A549 (cell line): ENCODE measurements at regions not wholly inside any gene's neighbourhood (a gene's known extent, or its start where the extent isn't known, plus 50 kb on each side); places are given as distances from the start of the nearest gene placed in this dataset.

Source experiments
- ATAC-seq, 2 experiments: fragments of 200-7000 bp in 1 of 2; fragments of >200 bp in 1 of 2; cut with Nextera tagmentation in 1 of 2; cut with Tn5 transposase in 1 of 2; 3 replicates each; pipeline versions ENCODE4 v1.8.0 to v1.9.1; 2018 to 2020; ENCODE audit warnings: mild to moderate bottlenecking in 1 of 2, moderate library complexity in 1 of 2
- CTCF ChIA-PET: fragments of 300-600 bp; sonication (Branson Sonifier 250); formaldehyde crosslinking; extraction: SDS; loops from one replicate; lab custom pipeline; 2021; ENCODE audit warnings: antibody characterized with exemption, inconsistent platforms; lab: Yijun Ruan, JAX
- POLR2A ChIA-PET: fragments of 350-600 bp; formaldehyde crosslinking; extraction: SDS; loops from one replicate; lab custom pipeline; 2021; ENCODE audit warnings: antibody characterized with exemption, inconsistent platforms; lab: Yijun Ruan, JAX
- DNase-seq, 2 experiments: peaks; one replicate each; pipeline versions ENCODE4 v3.0.0 to v3.0.0-alpha.2; 2011 to 2016; ENCODE audit warnings: low read depth in 1 of 2, low spot score in 1 of 2
- FAIRE-seq: peaks from 2 replicates; lab custom pipeline; 2011; peaks lifted over from hg19 to GRCh38; lab: Jason Lieb, UNC
- H3K27ac ChIP-seq, 2 experiments: fragments of >200 bp; sonication (Bioruptor Twin); formaldehyde crosslinking; 3 replicates each; pipeline ENCODE4 v1.5.1; 2016 to 2017
- H3K4me1 ChIP-seq: fragments of >200 bp; sonication (Bioruptor Twin); formaldehyde crosslinking; 3 replicates; pipeline ENCODE4 v1.6.1; 2016
- H3K4me2 ChIP-seq: fragments of >200 bp; sonication (Bioruptor Twin); formaldehyde crosslinking; 3 replicates; pipeline ENCODE4 v1.6.1; 2016
- H3K4me3 ChIP-seq: fragments of >200 bp; sonication (Bioruptor Twin); formaldehyde crosslinking; 3 replicates; pipeline ENCODE4 v1.5.1; 2016
- H3K9me3 ChIP-seq: fragments of >200 bp; sonication (Bioruptor Twin); formaldehyde crosslinking; 3 replicates; pipeline ENCODE4 v1.6.1; 2016
- BCL3 ChIP-seq: fragments of >200 bp; sonication (Bioruptor Twin); formaldehyde crosslinking; IDR thresholded peaks from 3 replicates; pipeline ENCODE4 v1.6.1; 2016
- CBX2 ChIP-seq: fragments of 200-600 bp; sonication (generic); IDR thresholded peaks from 2 replicates; pipeline ENCODE4 v1.6.1; 2016; ENCODE audit warnings: low read depth, mild to moderate bottlenecking, borderline replicate concordance
- CEBPB ChIP-seq, 2 experiments: fragments of >200 bp in 1 of 2; sonication (Bioruptor Twin) in 1 of 2; formaldehyde crosslinking in 1 of 2; IDR thresholded peaks; 2 replicates each; pipeline ENCODE4 v1.6.1; 2012 to 2016
- CHD2 ChIP-seq: fragments of 150-350 bp; IDR thresholded peaks from 2 replicates; pipeline ENCODE4 v1.6.1; 2014; ENCODE audit warnings: low read length; ENCODE audit not compliant: partially characterized antibody
- CHD4 ChIP-seq: fragments of 200-600 bp; sonication (generic); IDR thresholded peaks from 2 replicates; pipeline ENCODE4 v1.6.1; 2016; ENCODE audit warnings: antibody characterized with exemption, mild to moderate bottlenecking, borderline replicate concordance
- E2F6 ChIP-seq: IDR thresholded peaks from 2 replicates; pipeline ENCODE4 v1.6.1; 2012; ENCODE audit warnings: low read depth, borderline replicate concordance
- EHMT2 ChIP-seq: fragments of 200-600 bp; sonication (generic); IDR thresholded peaks from 2 replicates; pipeline ENCODE4 v1.6.1; 2016; ENCODE audit warnings: antibody characterized with exemption, low read depth, mild to moderate bottlenecking, moderate library complexity
- ELK1 ChIP-seq: fragments of 150-350 bp; IDR thresholded peaks from 2 replicates; pipeline ENCODE4 v1.6.1; 2014; ENCODE audit warnings: low read depth, mild to moderate bottlenecking, low read length
- EP300 ChIP-seq, 2 experiments: fragments of >200 bp; sonication (Bioruptor Twin); formaldehyde crosslinking; IDR thresholded peaks; 2 replicates in 1 of 2; 3 replicates in 1 of 2; pipeline ENCODE4 v1.6.1; 2016 to 2017
- ESRRA ChIP-seq: fragments of 150-350 bp; IDR thresholded peaks from 2 replicates; pipeline ENCODE4 v1.6.1; 2014; ENCODE audit warnings: mild to moderate bottlenecking, low read length, borderline replicate concordance
- FOSL2 ChIP-seq, 2 experiments: fragments of 450-650 bp in 1 of 2; fragments of >200 bp in 1 of 2; sonication (Bioruptor Twin) in 1 of 2; formaldehyde crosslinking; IDR thresholded peaks; 2 replicates each; pipeline versions ENCODE4 v1.5.0 to v1.6.1; 2016 to 2020; ENCODE audit warnings: mild to moderate bottlenecking in 1 of 2, moderate library complexity in 1 of 2
- FOXS1 ChIP-seq: fragments of 250-450 bp; sonication (Bioruptor Pico); IDR thresholded peaks from 2 replicates; pipeline ENCODE4 v1.5.0; 2020; ENCODE audit warnings: mild to moderate bottlenecking, moderate library complexity
- GATA3 ChIP-seq: IDR thresholded peaks from 2 replicates; pipeline ENCODE4 v1.6.1; 2012; ENCODE audit warnings: borderline replicate concordance
- HEYL ChIP-seq: fragments of 250-450 bp; sonication (Bioruptor Pico); IDR thresholded peaks from 2 replicates; pipeline ENCODE4 v1.8.0; 2021; ENCODE audit warnings: mild to moderate bottlenecking, moderate library complexity
- HOXB13 ChIP-seq: fragments of 250-450 bp; sonication (Bioruptor Pico); IDR thresholded peaks from 2 replicates; pipeline ENCODE4 v1.5.0; 2020; ENCODE audit warnings: low read depth, mild to moderate bottlenecking, moderate library complexity
- HOXB5 ChIP-seq: fragments of 250-450 bp; sonication (Bioruptor Pico); IDR thresholded peaks from 2 replicates; pipeline ENCODE4 v1.5.0; 2020; ENCODE audit warnings: mild to moderate bottlenecking, moderate library complexity
- JUN ChIP-seq, 2 experiments: fragments of >200 bp; sonication (Bioruptor Twin); formaldehyde crosslinking; IDR thresholded peaks; 2 replicates in 1 of 2; 3 replicates in 1 of 2; pipeline ENCODE4 v1.6.1; 2016 to 2017
- MAX ChIP-seq: IDR thresholded peaks from 2 replicates; pipeline ENCODE4 v1.6.1; 2012
- MAZ ChIP-seq: fragments of 150-350 bp; IDR thresholded peaks from 2 replicates; pipeline ENCODE4 v1.6.1; 2014; ENCODE audit warnings: antibody characterized with exemption, low read depth, low read length, borderline replicate concordance
- NPAS2 ChIP-seq: fragments of 250-450 bp; sonication (Bioruptor Pico); IDR thresholded peaks from 2 replicates; pipeline ENCODE4 v1.8.0; 2022; ENCODE audit warnings: mild to moderate bottlenecking, moderate library complexity, borderline replicate concordance
- NR3C1 ChIP-seq: fragments of >200 bp; sonication (Bioruptor Twin); formaldehyde crosslinking; IDR thresholded peaks from 3 replicates; pipeline ENCODE4 v1.6.1; 2017
- PHF8 ChIP-seq: fragments of 200-600 bp; sonication (generic); IDR thresholded peaks from 2 replicates; pipeline ENCODE4 v1.6.1; 2016; ENCODE audit warnings: low read depth, mild to moderate bottlenecking, antibody characterized with exemption, moderate library complexity, borderline replicate concordance
- POLR2A ChIP-seq: IDR thresholded peaks from 2 replicates; pipeline ENCODE4 v1.6.1; 2012; ENCODE audit warnings: mild to moderate bottlenecking, low read length
- POLR2AphosphoS2 ChIP-seq: conservative IDR thresholded peaks from 2 replicates; pipeline ENCODE4 v1.6.1; 2012; ENCODE audit warnings: low read length, improper control_type of control experiment, inconsistent platforms
- RAD21 ChIP-seq, 2 experiments: fragments of >200 bp in 1 of 2; sonication (Bioruptor Twin) in 1 of 2; formaldehyde crosslinking in 1 of 2; IDR thresholded peaks in 1 of 2; conservative IDR thresholded peaks in 1 of 2; 2 replicates in 1 of 2; 3 replicates in 1 of 2; pipeline ENCODE4 v1.6.1; 2012 to 2018; ENCODE audit warnings: inconsistent platforms in 1 of 2
- RARB ChIP-seq: fragments of 250-450 bp; sonication (Bioruptor Pico); IDR thresholded peaks from 2 replicates; pipeline ENCODE4 v1.8.0; 2021; ENCODE audit warnings: mild to moderate bottlenecking, moderate library complexity
- RCOR1 ChIP-seq: fragments of 150-350 bp; IDR thresholded peaks from 2 replicates; pipeline ENCODE4 v1.6.1; 2014; ENCODE audit warnings: antibody characterized with exemption, low read length, low read depth
- RNF2 ChIP-seq: fragments of 200-600 bp; sonication (generic); IDR thresholded peaks from 2 replicates; pipeline ENCODE4 v1.6.1; 2016; ENCODE audit warnings: low read depth, mild to moderate bottlenecking, antibody characterized with exemption, moderate library complexity, borderline replicate concordance
- SREBF2 ChIP-seq: fragments of 450-650 bp; IDR thresholded peaks from 2 replicates; pipeline ENCODE4 v1.6.1; 2014; ENCODE audit warnings: mild to moderate bottlenecking, moderate library complexity
- TP53 ChIP-seq: fragments of 250-450 bp; sonication (Bioruptor Pico); IDR thresholded peaks from 2 replicates; pipeline ENCODE4 v1.5.0; 2021; ENCODE audit warnings: mild to moderate bottlenecking, moderate library complexity
- USF2 ChIP-seq: fragments of 450-650 bp; IDR thresholded peaks from 2 replicates; pipeline ENCODE4 v1.6.1; 2014; ENCODE audit warnings: antibody characterized with exemption
- ZC3H11A ChIP-seq: fragments of 450-650 bp; IDR thresholded peaks from 2 replicates; pipeline ENCODE4 v1.6.1; 2014; ENCODE audit warnings: antibody characterized with exemption, mild to moderate bottlenecking
- ZNF302 ChIP-seq: fragments of 250-450 bp; sonication (Bioruptor Pico); IDR thresholded peaks from 2 replicates; pipeline ENCODE4 v1.9.0; 2021; ENCODE audit warnings: inconsistent platforms, mild to moderate bottlenecking, moderate library complexity
- ZSCAN20 ChIP-seq: fragments of 250-450 bp; sonication (Bioruptor Pico); IDR thresholded peaks from 2 replicates; pipeline ENCODE4 v1.8.0; 2022; ENCODE audit warnings: mild to moderate bottlenecking, moderate library complexity
- WGBS: methylation state at CpG from one replicate; pipeline ENCODE4 v1.1.6; 2017; ENCODE audit errors: missing lambda C conversion rate; 5-methylcytosine and 5-hydroxymethylcytosine counted together

GRCh38 chr20:11454966-11455799, 462.5 kb upstream of the BTBD3 start (continued):
- TF ChIP-seq USF2, result no peak
- TF ChIP-seq GATA3, result peak; percentile 84; the same call in 1 of the 2 replicates
- TF ChIP-seq POLR2AphosphoS2, result no peak
- no peak for TF ChIP-seq MAZ
- TF ChIP-seq EP300 (IDR thresholded peaks at IDR 0.05), result peak; percentile 44 to 45; a peak in 3 of 5 replicates
- TF ChIP-seq JUN (IDR thresholded peaks at IDR 0.05), result no peak; a peak in 2 of 5 replicates
- TF ChIP-seq SREBF2, result no peak
- TF ChIP-seq FOXS1 (CRISPR knock-in tag), result no peak
- TF ChIP-seq POLR2A, result no peak
- no peak for TF ChIP-seq RCOR1
- no peak for TF ChIP-seq RARB (CRISPR knock-in tag)
- no peak for TF ChIP-seq PHF8
- TF ChIP-seq CHD4, result no peak
- no peak for TF ChIP-seq NPAS2
- TF ChIP-seq ZC3H11A, result no peak
- TF ChIP-seq ESRRA, result no peak
- TF ChIP-seq FOSL2 (IDR thresholded peaks at IDR 0.05), result peak; percentile 84
- peak; percentile 94 for TF ChIP-seq FOSL2 (CRISPR knock-in tag; IDR thresholded peaks at IDR 0.05)
- peak in 1 of 2 experiments; percentile 53; a peak in 1 of 4 replicates for TF ChIP-seq CEBPB (IDR thresholded peaks at IDR 0.05)
- TF ChIP-seq CBX2, result no peak
- TF ChIP-seq ZSCAN20, result no peak
- no peak for TF ChIP-seq HEYL (CRISPR knock-in tag)
- TF ChIP-seq NR3C1, result no peak
- TF ChIP-seq BCL3, result peak; percentile 75; the same call in 2 of the 3 replicates
- TF ChIP-seq RNF2, result no peak
- TF ChIP-seq ELK1, result no peak
- TF ChIP-seq MAX, result peak; percentile 79
- no peak for TF ChIP-seq EHMT2
- no peak for TF ChIP-seq HOXB5 (CRISPR knock-in tag)

- TF ChIP-seq GATA3 (no peak), NPAS2 (no peak), RNF2 (no peak), HOXB5 (CRISPR knock-in tag) (no peak), RAD21 (conservative IDR thresholded peaks at IDR 0.05 in 1 of 2, IDR thresholded peaks at IDR 0.05 in 1 of 2) (no peak), TP53 (CRISPR knock-in tag) (no peak), HOXB13 (CRISPR knock-in tag) (no peak), JUN (IDR thresholded peaks at IDR 0.05) (no peak), MAX (no peak), ZNF302 (no peak), POLR2AphosphoS2 (no peak), CHD4 (no peak), CHD2 (no peak), PHF8 (no peak), E2F6 (no peak)
- H3K9me3 ChIP-seq, result 0 out of 3 replicates have a peak, but pooled peaks cover 3% of the 10 kb centered on the region
- peak overlapping the region in 1 of 2 experiments; percentile 93; a peak in 3 of 6 replicates for H3K27ac ChIP-seq
- ChIA-PET POLR2A (no interaction called here), CTCF (interaction anchor here (0.5 to 1.4 kb wide), 3 partner anchors 12 to 782 kb away, joined by 3 read pairs; no protein-coding TSS in a partner anchor)
- no peak overlapping the region for H3K4me3 ChIP-seq
- H3K4me1 ChIP-seq, result peaks cover 56% of the 10 kb centered on the region
- no peak overlapping the region for H3K4me2 ChIP-seq
- peak; percentile 61 for FAIRE-seq
- 87% methylated on average over 5 of the region's 5 CpGs for WGBS
- no peak for ATAC-seq
- no peak for DNase-seq
Observed at GRCh38 chr20:11457488-11457887, 460.2 kb upstream of the BTBD3 start.
